NT2/D1 (cell line): ENCODE measurements at regions not wholly inside any gene's neighbourhood (a gene's known extent, or its start where the extent isn't known, plus 50 kb on each side); places are given as distances from the start of the nearest gene placed in this dataset.

Experiments
- SUZ12 ChIP-seq: IDR thresholded peaks from 2 replicates; pipeline ENCODE4 v1.6.1; 2011; ENCODE audit not compliant: insufficient read length, insufficient read depth; ENCODE audit errors: extremely low read depth
- YY1 ChIP-seq: IDR thresholded peaks from 2 replicates; pipeline ENCODE4 v1.6.1; 2011; ENCODE audit not compliant: insufficient read length, insufficient read depth
- ZNF274 ChIP-seq: IDR thresholded peaks from 2 replicates; pipeline ENCODE4 v1.6.1; 2011; ENCODE audit warnings: mild to moderate bottlenecking, low read depth, low read length

- TF ChIP-seq ZNF274, result no peak
- no peak for TF ChIP-seq YY1
- TF ChIP-seq SUZ12, result no peak
These were observed 217.1 kb downstream of the COL4A1 start for GRCh38 chr13:110089815-110090214.
